HCT116 (cell line): ENCODE measurements at regions not wholly inside any gene's neighbourhood (a gene's known extent, or its start where the extent isn't known, plus 50 kb on each side); places are given as distances from the start of the nearest gene placed in this dataset.

Experiments
- ATAC-seq: fragments of 200-7000 bp; cut with Tn5 transposase; 2 replicates; pipeline ENCODE4 v1.9.1; 2020; ENCODE audit warnings: mild to moderate bottlenecking, moderate library complexity
- BruUV-seq: library from RNA; stranded (reverse); fragments of 400-500 nt; replicated peaks from 2 replicates; lab custom pipeline; 2021; lab: Mats Ljungman, UMichigan
- CTCF ChIA-PET: fragments of 300-600 bp; sonication (Branson Sonifier 250); formaldehyde crosslinking; loops from one replicate; lab custom pipeline; 2021; ENCODE audit warnings: antibody characterized with exemption; lab: Charles Lee
- POLR2A ChIA-PET: fragments of 300-600, 350-600 bp; sonication (Branson Sonifier 250); formaldehyde crosslinking; loops from one replicate; lab custom pipeline; 2021; ENCODE audit warnings: antibody characterized with exemption; lab: Charles Lee
- RAD21 ChIA-PET, 2 experiments: fragments of 300-600 bp; sonication (Branson Sonifier 250); formaldehyde crosslinking; loops; one replicate each; lab custom pipeline; 2023; ENCODE audit warnings: low total read pairs in 2 of 2; ENCODE audit not compliant: uncharacterized antibody in 2 of 2, unreplicated experiment in 2 of 2, low non-redundant PET in 1 of 2; lab: Charles Lee
- DNase-seq: peaks from one replicate; pipeline ENCODE4 v3.0.0-alpha.2; 2010; ENCODE audit warnings: low read depth, low spot score
- H2AFZ ChIP-seq: fragments of 200-600 bp; shearing (Covaris generic), sonication (generic); 2 replicates; pipeline ENCODE4 v1.6.1; 2017; ENCODE audit warnings: low read depth, mixed run types, mixed read lengths, antibody characterized with exemption, low read length; ENCODE audit not compliant: poor library complexity, severe bottlenecking
- H3K27ac ChIP-seq: 2 replicates; pipeline ENCODE4 v1.5.1; 2012; ENCODE audit warnings: low read depth, low read length
- H3K27me3 ChIP-seq: fragments of 200-600 bp; sonication (generic); 2 replicates; pipeline ENCODE4 v1.6.1; 2016; ENCODE audit warnings: mixed run types, low read length, mixed read lengths; ENCODE audit not compliant: insufficient read depth
- H3K36me3 ChIP-seq, 2 experiments: fragments of 200-500 bp in 1 of 2; fragments of 200-600 bp in 1 of 2; sonication (Bioruptor generic) in 1 of 2; sonication (generic) in 1 of 2; 2 replicates each; pipeline versions ENCODE4 v1.5.1 to v1.6.1; 2014 to 2016; ENCODE audit warnings: low read length in 2 of 2, inconsistent platforms in 1 of 2, mixed read lengths in 1 of 2, mixed run types in 1 of 2; ENCODE audit not compliant: insufficient read depth in 2 of 2, control insufficient read depth in 1 of 2
- H3K4me1 ChIP-seq, 2 experiments: fragments of 200-600 bp in 1 of 2; sonication (generic) in 1 of 2; 2 replicates each; pipeline versions ENCODE4 v1.5.1 to v1.6.1; 2012 to 2017; ENCODE audit warnings: low read length in 2 of 2, inconsistent platforms in 1 of 2, mild to moderate bottlenecking in 1 of 2, mixed read lengths in 1 of 2, mixed run types in 1 of 2, moderate library complexity in 1 of 2; ENCODE audit not compliant: insufficient read depth in 2 of 2, control insufficient read depth in 1 of 2
- H3K4me2 ChIP-seq: fragments of 200-600 bp; sonication (generic); 2 replicates; pipeline ENCODE4 v1.6.1; 2017; ENCODE audit warnings: mixed run types, low read length, mixed read lengths
- H3K4me3 ChIP-seq, 2 experiments: fragments of 200-600 bp in 1 of 2; sonication (generic) in 1 of 2; replicated peaks in 1 of 2; 2 replicates each; pipeline ENCODE4 v1.5.1; 2011 to 2016; ENCODE audit warnings: low read length in 2 of 2, control low read depth in 1 of 2, low read depth in 1 of 2, mild to moderate bottlenecking in 1 of 2, mixed read lengths in 1 of 2, mixed run types in 1 of 2
- H3K79me2 ChIP-seq: fragments of 200-600 bp; sonication (generic); 2 replicates; pipeline ENCODE4 v1.6.1; 2017; ENCODE audit warnings: mild to moderate bottlenecking, mixed run types, low read length, moderate library complexity, mixed read lengths; ENCODE audit not compliant: insufficient read depth
- H3K9ac ChIP-seq: fragments of 200-600 bp; sonication (generic); 2 replicates; pipeline ENCODE4 v1.6.1; 2016; ENCODE audit warnings: low read length, mixed read lengths
- H3K9me2 ChIP-seq: fragments of 200-600 bp; sonication (generic), shearing (Covaris generic); 2 replicates; pipeline ENCODE4 v1.6.1; 2017; ENCODE audit warnings: mixed run types, mild to moderate bottlenecking, moderate library complexity; ENCODE audit not compliant: insufficient read depth
- H3K9me3 ChIP-seq, 2 experiments: fragments of 200-500 bp in 1 of 2; fragments of 200-600 bp in 1 of 2; sonication (Bioruptor generic) in 1 of 2; sonication (generic) in 1 of 2; 2 replicates each; pipeline ENCODE4 v1.6.1; 2014 to 2017; ENCODE audit warnings: low read length in 2 of 2, mixed read lengths in 2 of 2, inconsistent platforms in 1 of 2, low read depth in 1 of 2, mild to moderate bottlenecking in 1 of 2, mixed run types in 1 of 2, moderate library complexity in 1 of 2; ENCODE audit not compliant: control insufficient read depth in 1 of 2, insufficient read depth in 1 of 2
- H4K20me1 ChIP-seq: fragments of 200-600 bp; sonication (generic), shearing (Covaris generic); 2 replicates; pipeline ENCODE4 v1.6.1; 2017; ENCODE audit warnings: mixed run types, mild to moderate bottlenecking, moderate library complexity; ENCODE audit not compliant: insufficient read depth
- ATF3 ChIP-seq: IDR thresholded peaks from 2 replicates; pipeline ENCODE4 v1.6.1; 2012
- CBX3 ChIP-seq: IDR thresholded peaks from 2 replicates; pipeline ENCODE4 v1.6.1; 2012; ENCODE audit warnings: low read depth
- CEBPB ChIP-seq: IDR thresholded peaks from 2 replicates; pipeline ENCODE4 v1.6.1; 2012; ENCODE audit warnings: low read depth
- EGR1 ChIP-seq: IDR thresholded peaks from 2 replicates; pipeline ENCODE4 v1.6.1; 2012; ENCODE audit warnings: low read depth
- ELF1 ChIP-seq: IDR thresholded peaks from 2 replicates; pipeline ENCODE4 v1.6.1; 2012; ENCODE audit warnings: low read depth, borderline replicate concordance
- EZH2phosphoT487 ChIP-seq: fragments of 200-600 bp; IDR thresholded peaks from 2 replicates; pipeline ENCODE4 v1.6.1; 2018; ENCODE audit warnings: antibody characterized with exemption, borderline replicate concordance
- FOSL1 ChIP-seq: IDR thresholded peaks from 2 replicates; pipeline ENCODE4 v1.6.1; 2012; ENCODE audit warnings: low read depth
- JUND ChIP-seq: IDR thresholded peaks from 2 replicates; pipeline ENCODE4 v1.6.1; 2012
- POLR2A ChIP-seq: IDR thresholded peaks from 2 replicates; pipeline ENCODE4 v1.7.0; 2011; ENCODE audit warnings: borderline replicate concordance; ENCODE audit not compliant: insufficient read depth, insufficient read length; ENCODE audit errors: extremely low read depth
- POLR2AphosphoS5 ChIP-seq: IDR thresholded peaks from 2 replicates; pipeline ENCODE4 v1.6.1; 2011; ENCODE audit warnings: mild to moderate bottlenecking, low read depth, low read length, moderate library complexity
- RAD21 ChIP-seq: IDR thresholded peaks from 2 replicates; pipeline ENCODE4 v1.6.1; 2012; ENCODE audit warnings: low read depth, mild to moderate bottlenecking
- REST ChIP-seq: IDR thresholded peaks from 2 replicates; pipeline ENCODE4 v1.6.1; 2012; ENCODE audit warnings: low read depth
- SIN3A ChIP-seq: IDR thresholded peaks from 2 replicates; pipeline ENCODE4 v1.6.1; 2012; ENCODE audit warnings: low read depth
- SP1 ChIP-seq: IDR thresholded peaks from 2 replicates; pipeline ENCODE4 v1.6.1; 2012; ENCODE audit warnings: low read depth
- SRF ChIP-seq: IDR thresholded peaks from 2 replicates; pipeline ENCODE4 v1.6.1; 2012; ENCODE audit warnings: low read depth
- TCF7L2 ChIP-seq: IDR thresholded peaks from 2 replicates; pipeline ENCODE4 v1.7.0; 2011; ENCODE audit warnings: borderline replicate concordance, inconsistent platforms; ENCODE audit not compliant: insufficient read depth, insufficient read length; ENCODE audit errors: extremely low read depth
- ZFX ChIP-seq: fragments of 450-650 bp; IDR thresholded peaks from 2 replicates; pipeline ENCODE4 v1.6.1; 2017
- ZNF274 ChIP-seq: fragments of 200-500 bp; sonication (Bioruptor generic); IDR thresholded peaks from 2 replicates; pipeline ENCODE4 v1.6.1; 2014; ENCODE audit warnings: mild to moderate bottlenecking, low read depth, low read length, inconsistent platforms
- intact Hi-C: fragments of 100-400 bp; cut with micrococcal nuclease; formaldehyde crosslinking; loops from 2 replicates; pipeline ENCODE4 v1.10.0; 2022
- TF ChIP-seq, protein P1 (sequence below): IDR thresholded peaks from 2 replicates; pipeline ENCODE4 v1.6.1; 2011; ENCODE audit warnings: mild to moderate bottlenecking, low read length, moderate library complexity; ENCODE audit not compliant: insufficient replicate concordance; ENCODE audit errors: extremely low read depth
- TF ChIP-seq, protein P2 (sequence below): IDR thresholded peaks from 2 replicates; pipeline ENCODE4 v1.6.1; 2012

GRCh38 chr13:58495668-58496067 is 864.1 kb downstream of the PCDH17 start:
- TF ChIP-seq POLR2A (no peak), CEBPB (no peak), SP1 (no peak), REST (no peak), FOSL1 (no peak), JUND (no peak), RAD21 (no peak), CBX3 (no peak), ATF3 (no peak), SRF (no peak), SIN3A (no peak), ZFX (no peak), TCF7L2 (no peak), POLR2AphosphoS5 (no peak), EZH2phosphoT487 (no peak), ZNF274 (no peak), EGR1 (no peak), ELF1 (no peak)
- TF ChIP-seq, protein P1, sequence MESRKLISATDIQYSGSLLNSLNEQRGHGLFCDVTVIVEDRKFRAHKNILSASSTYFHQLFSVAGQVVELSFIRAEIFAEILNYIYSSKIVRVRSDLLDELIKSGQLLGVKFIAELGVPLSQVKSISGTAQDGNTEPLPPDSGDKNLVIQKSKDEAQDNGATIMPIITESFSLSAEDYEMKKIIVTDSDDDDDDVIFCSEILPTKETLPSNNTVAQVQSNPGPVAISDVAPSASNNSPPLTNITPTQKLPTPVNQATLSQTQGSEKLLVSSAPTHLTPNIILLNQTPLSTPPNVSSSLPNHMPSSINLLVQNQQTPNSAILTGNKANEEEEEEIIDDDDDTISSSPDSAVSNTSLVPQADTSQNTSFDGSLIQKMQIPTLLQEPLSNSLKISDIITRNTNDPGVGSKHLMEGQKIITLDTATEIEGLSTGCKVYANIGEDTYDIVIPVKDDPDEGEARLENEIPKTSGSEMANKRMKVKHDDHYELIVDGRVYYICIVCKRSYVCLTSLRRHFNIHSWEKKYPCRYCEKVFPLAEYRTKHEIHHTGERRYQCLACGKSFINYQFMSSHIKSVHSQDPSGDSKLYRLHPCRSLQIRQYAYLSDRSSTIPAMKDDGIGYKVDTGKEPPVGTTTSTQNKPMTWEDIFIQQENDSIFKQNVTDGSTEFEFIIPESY = no peak
- TF ChIP-seq, protein P2, sequence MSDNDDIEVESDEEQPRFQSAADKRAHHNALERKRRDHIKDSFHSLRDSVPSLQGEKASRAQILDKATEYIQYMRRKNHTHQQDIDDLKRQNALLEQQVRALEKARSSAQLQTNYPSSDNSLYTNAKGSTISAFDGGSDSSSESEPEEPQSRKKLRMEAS = no peak
- intact Hi-C loops = no loop called here
- ChIA-PET RAD21 (no interaction called here), POLR2A (no interaction called here), CTCF (no interaction called here)
- Histone ChIP-seq H3K36me3 (no peaks in the 10 kb centered on the region), H3K9me3 (peaks cover 10 to 11% of the 10 kb centered on the region in 2 experiments; a peak in 2 of 4 replicates), H3K4me2 (no peak overlapping the region), H2AFZ (no peak overlapping the region), H3K4me1 (no peaks in the 10 kb centered on the region), H4K20me1 (no peaks in the 10 kb centered on the region), H3K27me3 (no peaks in the 10 kb centered on the region), H3K27ac (no peak overlapping the region), H3K9ac (no peak overlapping the region), H3K79me2 (no peaks in the 10 kb centered on the region), H3K9me2 (no peaks in the 10 kb centered on the region), H3K4me3 (no peak overlapping the region)
- ATAC-seq = no peak
- BruUV-seq = no TSS peak
- DNase-seq = no peak
